IMR-90 (cell line): ENCODE measurements at regions not wholly inside any gene's neighbourhood (a gene's known extent, or its start where the extent isn't known, plus 50 kb on each side); places are given as distances from the start of the nearest gene placed in this dataset.

ENCODE experiments used
- ATAC-seq: fragments of 200-7000 bp; cut with Tn5 transposase; 2 replicates; pipeline ENCODE4 v1.9.1; 2020; ENCODE audit warnings: low read depth, mild to moderate bottlenecking, moderate library complexity
- BruUV-seq: library from RNA; stranded (reverse); fragments of 400-500 nt; replicated peaks from 2 replicates; lab custom pipeline; 2021; lab: Mats Ljungman, UMichigan
- CTCF ChIA-PET: fragments of 300-600 bp; formaldehyde crosslinking; extraction: SDS; loops from one replicate; lab custom pipeline; 2021; ENCODE audit warnings: antibody characterized with exemption; lab: Yijun Ruan, JAX
- POLR2A ChIA-PET: fragments of 300-600 bp; sonication (Branson Sonifier 250); formaldehyde crosslinking; loops from one replicate; lab custom pipeline; 2022; ENCODE audit warnings: antibody characterized with exemption; ENCODE audit not compliant: unreplicated experiment; lab: Charles Lee
- DNase-seq: peaks from one replicate; pipeline ENCODE4 v3.0.0; 2013
- H2AFZ ChIP-seq: replicated peaks from 2 replicates; pipeline ENCODE3; 2013; ENCODE audit warnings: low read length, mild to moderate bottlenecking; ENCODE audit not compliant: poor library complexity
- H2AK5ac ChIP-seq: 2 replicates; pipeline ENCODE4 v1.6.1; 2013; ENCODE audit warnings: low read depth, low read length, inconsistent platforms
- H2AK9ac ChIP-seq: replicated peaks from 2 replicates; pipeline ENCODE3; 2013; ENCODE audit warnings: mild to moderate bottlenecking, low read depth, low read length, moderate library complexity; ENCODE audit not compliant: poor library complexity
- H2BK120ac ChIP-seq: 2 replicates; pipeline ENCODE4 v1.6.1; 2013; ENCODE audit warnings: low read depth, low read length, inconsistent platforms
- H2BK15ac ChIP-seq: 3 replicates; pipeline ENCODE4 v1.6.1; 2013; ENCODE audit warnings: low read depth, low read length, inconsistent platforms
- H2BK20ac ChIP-seq: 2 replicates; pipeline ENCODE4 v1.6.1; 2013; ENCODE audit warnings: low read depth, mild to moderate bottlenecking, inconsistent platforms, low read length, moderate library complexity
- H2BK5ac ChIP-seq: 2 replicates; pipeline ENCODE4 v1.6.1; 2013; ENCODE audit warnings: mild to moderate bottlenecking, low read depth, low read length, inconsistent platforms; ENCODE audit not compliant: poor library complexity, severe bottlenecking
- H3K14ac ChIP-seq: replicated peaks from 2 replicates; pipeline ENCODE4 v1.6.1; 2013; ENCODE audit warnings: low read depth, low read length, inconsistent platforms
- H3K18ac ChIP-seq: 2 replicates; pipeline ENCODE4 v1.6.1; 2013; ENCODE audit warnings: low read depth, low read length, control low read depth
- H3K23ac ChIP-seq: 2 replicates; pipeline ENCODE4 v1.6.1; 2013; ENCODE audit warnings: low read depth, low read length, inconsistent platforms
- H3K27ac ChIP-seq: 2 replicates; pipeline ENCODE4 v1.5.1; 2013; ENCODE audit warnings: mild to moderate bottlenecking, control low read depth, low read length; ENCODE audit not compliant: insufficient read depth
- H3K27me3 ChIP-seq: 2 replicates; pipeline ENCODE4 v1.6.1; 2013; ENCODE audit warnings: low read length; ENCODE audit not compliant: control insufficient read depth, insufficient read depth
- H3K36me3 ChIP-seq: 2 replicates; pipeline ENCODE4 v1.6.1; 2013; ENCODE audit warnings: low read length, mixed read lengths; ENCODE audit not compliant: control insufficient read depth, insufficient read depth
- H3K4ac ChIP-seq: 2 replicates; pipeline ENCODE4 v1.6.1; 2013; ENCODE audit warnings: low read depth, low read length, inconsistent platforms
- H3K4me1 ChIP-seq: 2 replicates; pipeline ENCODE4 v1.6.1; 2013; ENCODE audit warnings: low read length, mixed read lengths; ENCODE audit not compliant: control insufficient read depth, insufficient read depth
- H3K4me2 ChIP-seq: 2 replicates; pipeline ENCODE4 v1.6.1; 2013; ENCODE audit warnings: low read depth, mild to moderate bottlenecking, control low read depth, low read length, moderate library complexity
- H3K4me3 ChIP-seq: 2 replicates; pipeline ENCODE4 v1.5.1; 2013; ENCODE audit warnings: low read depth, mild to moderate bottlenecking, control low read depth, low read length, moderate library complexity; ENCODE audit not compliant: insufficient read depth
- H3K56ac ChIP-seq: 2 replicates; pipeline ENCODE4 v1.6.1; 2013; ENCODE audit warnings: low read length, inconsistent platforms; ENCODE audit not compliant: insufficient read depth; ENCODE audit errors: extremely low read depth
- H3K79me1 ChIP-seq, 2 experiments: 2 replicates each; pipeline ENCODE4 v1.6.1; 2013; ENCODE audit warnings: low read length in 2 of 2, inconsistent platforms in 1 of 2, low read depth in 1 of 2
- H3K9ac ChIP-seq: 2 replicates; pipeline ENCODE4 v1.6.1; 2013; ENCODE audit warnings: low read depth, low read length, control low read depth
- H3K9me1 ChIP-seq: 2 replicates; pipeline ENCODE4 v1.6.1; 2013; ENCODE audit warnings: low read length, inconsistent platforms; ENCODE audit not compliant: insufficient read depth
- H3K9me3 ChIP-seq: 2 replicates; pipeline ENCODE4 v1.6.1; 2013; ENCODE audit warnings: low read length; ENCODE audit not compliant: control insufficient read depth, insufficient read depth
- H4K20me1 ChIP-seq: 2 replicates; pipeline ENCODE4 v1.6.1; 2013; ENCODE audit warnings: low read length, inconsistent platforms; ENCODE audit not compliant: insufficient read depth
- H4K5ac ChIP-seq: 2 replicates; pipeline ENCODE4 v1.6.1; 2013; ENCODE audit warnings: mild to moderate bottlenecking, low read depth, low read length, control low read depth
- H4K8ac ChIP-seq, 2 experiments: 2 replicates each; pipeline ENCODE4 v1.6.1; 2013; ENCODE audit warnings: low read depth in 2 of 2, low read length in 2 of 2, control low read depth in 1 of 2, inconsistent platforms in 1 of 2
- H4K91ac ChIP-seq: 2 replicates; pipeline ENCODE4 v1.6.1; 2013; ENCODE audit warnings: low read depth, low read length, inconsistent platforms; ENCODE audit not compliant: insufficient read depth
- BHLHE40 ChIP-seq: fragments of 150-350 bp; IDR thresholded peaks from 2 replicates; pipeline ENCODE4 v1.6.1; 2016; ENCODE audit warnings: mild to moderate bottlenecking, low read depth, low read length
- CEBPB ChIP-seq: IDR thresholded peaks from 2 replicates; pipeline ENCODE4 v1.6.1; 2012; ENCODE audit warnings: low read depth, low read length, improper control_type of control experiment
- CHD1 ChIP-seq: IDR thresholded peaks from 2 replicates; pipeline ENCODE4 v1.6.1; 2012; ENCODE audit warnings: low read depth, low read length, improper control_type of control experiment
- FOS ChIP-seq: fragments of 150-350 bp; IDR thresholded peaks from 2 replicates; pipeline ENCODE4 v1.6.1; 2016; ENCODE audit warnings: low read depth, low read length
- MAFK ChIP-seq: IDR thresholded peaks from 2 replicates; pipeline ENCODE4 v1.6.1; 2012; ENCODE audit warnings: low read depth, low read length, improper control_type of control experiment
- MAZ ChIP-seq: IDR thresholded peaks from 2 replicates; pipeline ENCODE4 v1.6.1; 2012; ENCODE audit warnings: low read depth, mild to moderate bottlenecking, low read length, improper control_type of control experiment, moderate library complexity, borderline replicate concordance
- MXI1 ChIP-seq: IDR thresholded peaks from 2 replicates; pipeline ENCODE4 v1.6.1; 2012; ENCODE audit warnings: low read depth, mild to moderate bottlenecking, low read length, moderate library complexity, borderline replicate concordance
- POLR2A ChIP-seq: IDR thresholded peaks from 2 replicates; pipeline ENCODE4 v1.6.1; 2012; ENCODE audit warnings: mild to moderate bottlenecking, low read depth, low read length
- RAD21 ChIP-seq: IDR thresholded peaks from 2 replicates; pipeline ENCODE4 v1.6.1; 2012; ENCODE audit warnings: low read length, improper control_type of control experiment
- RCOR1 ChIP-seq: IDR thresholded peaks from 2 replicates; pipeline ENCODE4 v1.6.1; 2012; ENCODE audit warnings: mild to moderate bottlenecking, low read length, improper control_type of control experiment; ENCODE audit not compliant: insufficient replicate concordance
- RFX5 ChIP-seq: IDR thresholded peaks from 2 replicates; pipeline ENCODE4 v1.8.0; 2012; ENCODE audit warnings: low read depth, mild to moderate bottlenecking, low read length, moderate library complexity
- SMC3 ChIP-seq: fragments of 150-350 bp; IDR thresholded peaks from 2 replicates; pipeline ENCODE4 v1.6.1; 2016; ENCODE audit warnings: low read depth, mild to moderate bottlenecking, antibody characterized with exemption, low read length, moderate library complexity
- WGBS, 2 experiments: methylation state at CpG; one replicate each; pipeline versions ENCODE4 v1.1.5 to v1.1.7; 2013; ENCODE audit warnings: missing lambda C conversion rate in 2 of 2; ENCODE audit not compliant: insufficient read length in 1 of 2; ENCODE audit errors: extremely low coverage in 2 of 2; 5-methylcytosine and 5-hydroxymethylcytosine counted together
- dilution Hi-C: fragments of 300-500 bp; cut with HindIII; formaldehyde crosslinking; loops from one replicate; pipeline ENCODE4 v1.14.3; 2018; ENCODE audit warnings: low sequenced_read_pairs; ENCODE audit not compliant: unreplicated experiment
- in situ Hi-C: fragments of 300-500 bp; cut with MboI; formaldehyde crosslinking; loops from 3 replicates; pipeline ENCODE4 v1.14.3; 2019; ENCODE audit warnings: low sequenced_read_pairs, inconsistent platforms, mixed read lengths
- intact Hi-C: fragments of 100-400 bp; cut with micrococcal nuclease; formaldehyde crosslinking; loops from 2 replicates; pipeline ENCODE4 v1.10.0; 2022
- TF ChIP-seq, protein P1 (sequence below): conservative IDR thresholded peaks from 2 replicates; pipeline ENCODE4 v1.5.1; 2012; ENCODE audit warnings: mild to moderate bottlenecking, low read depth, low read length, improper control_type of control experiment
- TF ChIP-seq, protein P2 (sequence below): fragments of 150-350 bp; IDR thresholded peaks from 2 replicates; pipeline ENCODE4 v1.6.1; 2017; ENCODE audit warnings: mild to moderate bottlenecking, antibody characterized with exemption, low read length, low read depth
- TF ChIP-seq, protein P3 (sequence below): fragments of 150-350 bp; IDR thresholded peaks from 2 replicates; pipeline ENCODE4 v1.6.1; 2016; ENCODE audit warnings: low read depth, mild to moderate bottlenecking, low read length, moderate library complexity, borderline replicate concordance

DNA sequence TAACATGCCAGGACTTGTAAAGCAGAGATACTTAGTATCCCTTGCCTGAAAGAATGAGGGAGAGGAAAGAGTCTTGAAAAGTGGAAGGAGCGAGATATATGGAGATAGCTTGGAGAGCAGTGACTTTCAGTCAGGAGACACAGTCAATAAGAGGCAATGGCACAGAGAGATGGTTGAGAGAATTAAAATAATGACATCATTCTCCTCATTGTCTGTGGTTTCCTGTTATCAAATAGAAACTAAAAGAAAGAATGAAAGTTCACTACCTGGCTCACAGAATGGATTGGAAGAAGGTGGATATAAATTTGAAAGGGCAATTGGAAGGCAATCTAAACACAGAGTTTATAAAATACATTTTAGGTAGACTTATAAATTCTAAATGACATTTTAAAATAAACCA is 760.2 kb upstream of the AADAT start:
- H2AFZ ChIP-seq, result no peak overlapping the region
- in situ Hi-C loops (no loop called here), dilution Hi-C loops (no loop called here), intact Hi-C loops (no loop called here)
- no peaks in the 10 kb centered on the region for H3K9me1 ChIP-seq
- CTCF ChIA-PET, result no interaction called here
- no peak overlapping the region for H3K14ac ChIP-seq
- DNase-seq, result no peak
- no peak overlapping the region for H2BK5ac ChIP-seq
- H4K5ac ChIP-seq, result no peak overlapping the region
- no peak overlapping the region for H3K4ac ChIP-seq
- H2AK9ac ChIP-seq, result no peak overlapping the region
- no peaks in the 10 kb centered on the region for H3K36me3 ChIP-seq
- no peaks in the 10 kb centered on the region for H3K4me1 ChIP-seq
- no peaks in the 10 kb centered on the region for H3K79me1 ChIP-seq
- no peak overlapping the region for H2BK20ac ChIP-seq
- H2BK120ac ChIP-seq, result no peak overlapping the region
- no peak for ATAC-seq
- no peak overlapping the region for H2BK15ac ChIP-seq
- no peak overlapping the region for H3K23ac ChIP-seq
- no peak overlapping the region for H3K18ac ChIP-seq
- no peak overlapping the region for H3K27ac ChIP-seq
- H4K8ac ChIP-seq, result no peak overlapping the region
- TF ChIP-seq, protein P1, sequence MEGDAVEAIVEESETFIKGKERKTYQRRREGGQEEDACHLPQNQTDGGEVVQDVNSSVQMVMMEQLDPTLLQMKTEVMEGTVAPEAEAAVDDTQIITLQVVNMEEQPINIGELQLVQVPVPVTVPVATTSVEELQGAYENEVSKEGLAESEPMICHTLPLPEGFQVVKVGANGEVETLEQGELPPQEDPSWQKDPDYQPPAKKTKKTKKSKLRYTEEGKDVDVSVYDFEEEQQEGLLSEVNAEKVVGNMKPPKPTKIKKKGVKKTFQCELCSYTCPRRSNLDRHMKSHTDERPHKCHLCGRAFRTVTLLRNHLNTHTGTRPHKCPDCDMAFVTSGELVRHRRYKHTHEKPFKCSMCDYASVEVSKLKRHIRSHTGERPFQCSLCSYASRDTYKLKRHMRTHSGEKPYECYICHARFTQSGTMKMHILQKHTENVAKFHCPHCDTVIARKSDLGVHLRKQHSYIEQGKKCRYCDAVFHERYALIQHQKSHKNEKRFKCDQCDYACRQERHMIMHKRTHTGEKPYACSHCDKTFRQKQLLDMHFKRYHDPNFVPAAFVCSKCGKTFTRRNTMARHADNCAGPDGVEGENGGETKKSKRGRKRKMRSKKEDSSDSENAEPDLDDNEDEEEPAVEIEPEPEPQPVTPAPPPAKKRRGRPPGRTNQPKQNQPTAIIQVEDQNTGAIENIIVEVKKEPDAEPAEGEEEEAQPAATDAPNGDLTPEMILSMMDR, result no peak
- TF ChIP-seq CHD1, result no peak
- TF ChIP-seq MXI1, result no peak
- TF ChIP-seq RCOR1, result no peak
- TF ChIP-seq POLR2A, result no peak
- TF ChIP-seq RAD21, result no peak
- TF ChIP-seq MAFK, result no peak
- no peak for TF ChIP-seq FOS
- TF ChIP-seq CEBPB, result no peak
- TF ChIP-seq MAZ, result no peak
- TF ChIP-seq, protein P2, sequence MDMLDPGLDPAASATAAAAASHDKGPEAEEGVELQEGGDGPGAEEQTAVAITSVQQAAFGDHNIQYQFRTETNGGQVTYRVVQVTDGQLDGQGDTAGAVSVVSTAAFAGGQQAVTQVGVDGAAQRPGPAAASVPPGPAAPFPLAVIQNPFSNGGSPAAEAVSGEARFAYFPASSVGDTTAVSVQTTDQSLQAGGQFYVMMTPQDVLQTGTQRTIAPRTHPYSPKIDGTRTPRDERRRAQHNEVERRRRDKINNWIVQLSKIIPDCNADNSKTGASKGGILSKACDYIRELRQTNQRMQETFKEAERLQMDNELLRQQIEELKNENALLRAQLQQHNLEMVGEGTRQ, result no peak
- TF ChIP-seq, protein P3, sequence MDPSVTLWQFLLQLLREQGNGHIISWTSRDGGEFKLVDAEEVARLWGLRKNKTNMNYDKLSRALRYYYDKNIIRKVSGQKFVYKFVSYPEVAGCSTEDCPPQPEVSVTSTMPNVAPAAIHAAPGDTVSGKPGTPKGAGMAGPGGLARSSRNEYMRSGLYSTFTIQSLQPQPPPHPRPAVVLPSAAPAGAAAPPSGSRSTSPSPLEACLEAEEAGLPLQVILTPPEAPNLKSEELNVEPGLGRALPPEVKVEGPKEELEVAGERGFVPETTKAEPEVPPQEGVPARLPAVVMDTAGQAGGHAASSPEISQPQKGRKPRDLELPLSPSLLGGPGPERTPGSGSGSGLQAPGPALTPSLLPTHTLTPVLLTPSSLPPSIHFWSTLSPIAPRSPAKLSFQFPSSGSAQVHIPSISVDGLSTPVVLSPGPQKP, result no peak
- no peak for TF ChIP-seq RFX5
- TF ChIP-seq SMC3, result no peak
- no peak for TF ChIP-seq BHLHE40
- BruUV-seq, result no TSS peak
- WGBS, 2 experiments, result no CpG with 5 or more reads among the region's 1 CpG
- no peak overlapping the region for H2AK5ac ChIP-seq
- H3K56ac ChIP-seq, result no peak overlapping the region
- POLR2A ChIA-PET, result no interaction called here
- H4K91ac ChIP-seq, result no peak overlapping the region
- no peaks in the 10 kb centered on the region for H3K27me3 ChIP-seq
- no peaks in the 10 kb centered on the region for H4K20me1 ChIP-seq
- no peak overlapping the region for H3K4me3 ChIP-seq
- peaks cover 6% of the 10 kb centered on the region for H3K9me3 ChIP-seq
- H3K4me2 ChIP-seq, result no peak overlapping the region
- H3K9ac ChIP-seq, result no peak overlapping the region
